ENCODE measurements at regions not wholly inside any gene's neighbourhood (a gene's known extent, or its start where the extent isn't known, plus 50 kb on each side); places are given as distances from the start of the nearest gene placed in this dataset.

DNA sequence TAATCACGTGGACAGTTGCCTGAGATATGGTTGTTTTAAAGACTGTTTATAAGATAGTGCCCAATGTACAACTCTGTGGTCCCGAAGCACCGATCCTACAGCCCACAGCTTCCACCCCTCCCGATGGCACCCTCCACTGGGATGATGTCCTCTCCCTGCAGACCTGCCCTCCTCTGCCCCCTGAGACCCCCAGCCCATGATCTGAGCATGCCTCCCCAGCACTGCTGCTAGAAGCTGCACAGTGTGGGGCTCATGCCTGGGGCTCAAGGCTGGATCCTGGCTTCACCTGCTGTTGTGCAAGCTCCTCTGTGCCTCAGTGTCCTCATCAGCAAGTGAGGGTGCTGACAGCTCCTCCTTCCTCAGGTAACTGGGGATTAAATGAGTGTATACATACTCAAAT is 254.7 kb upstream of the MKI67 start:
- DNase-seq = no peak

DNA sequence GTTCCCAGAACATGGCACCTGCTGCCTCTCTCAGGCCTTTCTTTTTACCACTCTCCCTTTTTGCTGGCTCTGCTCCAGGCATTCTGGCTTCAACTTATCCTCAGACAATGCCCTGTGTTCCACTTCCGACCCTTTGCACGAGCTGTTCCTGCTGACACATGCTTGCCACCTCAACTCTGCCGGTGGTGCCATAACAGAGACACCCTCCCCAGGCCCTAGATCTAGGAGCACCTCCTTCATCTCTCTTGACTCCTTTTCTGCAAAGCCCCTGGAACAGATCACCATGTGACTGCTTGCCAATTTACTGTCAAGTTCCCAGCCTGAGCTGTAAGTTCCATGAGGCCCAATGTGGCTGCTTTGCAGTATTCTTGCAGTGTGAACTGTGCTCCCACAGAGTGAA is 256.0 kb upstream of the MKI67 start:
- no peak for DNase-seq

DNA sequence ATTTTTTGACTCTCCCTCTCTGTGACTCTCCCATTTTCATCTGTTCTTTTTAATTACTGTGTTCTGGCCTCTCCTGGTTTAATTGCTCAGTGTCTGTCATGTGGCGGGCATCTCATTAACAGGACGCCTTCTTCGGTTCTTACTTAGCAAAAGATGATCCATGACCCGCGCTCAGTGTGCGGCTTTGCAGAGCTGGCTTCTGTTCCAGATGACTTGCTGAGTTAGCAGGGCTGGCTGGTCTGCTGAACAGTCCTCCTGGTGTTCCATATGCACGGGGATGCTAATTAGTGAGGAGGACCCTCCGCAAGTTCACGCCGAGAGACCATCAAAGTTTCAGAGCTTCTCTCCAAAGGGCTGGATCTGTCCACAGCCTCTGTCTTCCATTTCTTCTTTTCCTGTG is 258.6 kb upstream of the MKI67 start:
- DNase-seq = no peak

DNA sequence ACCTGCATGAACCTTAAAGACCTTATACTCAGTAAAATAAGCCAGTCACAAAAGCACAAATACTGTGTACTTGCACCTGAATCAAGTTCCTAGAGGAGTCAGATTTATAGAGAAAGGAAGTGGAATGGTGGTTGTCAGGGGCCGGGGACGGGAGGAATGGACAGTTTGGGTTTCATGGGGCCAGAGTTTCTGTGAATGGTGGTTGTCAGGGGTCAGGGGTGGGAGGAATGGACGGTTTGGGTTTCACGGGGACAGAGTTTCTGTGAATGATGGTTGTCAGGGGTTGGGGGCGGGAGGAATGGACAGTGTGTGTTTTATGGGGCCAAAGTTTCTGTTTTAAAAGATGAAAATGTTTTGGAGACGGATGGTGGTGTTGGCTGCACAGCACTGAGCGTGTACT is 260.0 kb upstream of the MKI67 start:
- no peak for DNase-seq

DNA sequence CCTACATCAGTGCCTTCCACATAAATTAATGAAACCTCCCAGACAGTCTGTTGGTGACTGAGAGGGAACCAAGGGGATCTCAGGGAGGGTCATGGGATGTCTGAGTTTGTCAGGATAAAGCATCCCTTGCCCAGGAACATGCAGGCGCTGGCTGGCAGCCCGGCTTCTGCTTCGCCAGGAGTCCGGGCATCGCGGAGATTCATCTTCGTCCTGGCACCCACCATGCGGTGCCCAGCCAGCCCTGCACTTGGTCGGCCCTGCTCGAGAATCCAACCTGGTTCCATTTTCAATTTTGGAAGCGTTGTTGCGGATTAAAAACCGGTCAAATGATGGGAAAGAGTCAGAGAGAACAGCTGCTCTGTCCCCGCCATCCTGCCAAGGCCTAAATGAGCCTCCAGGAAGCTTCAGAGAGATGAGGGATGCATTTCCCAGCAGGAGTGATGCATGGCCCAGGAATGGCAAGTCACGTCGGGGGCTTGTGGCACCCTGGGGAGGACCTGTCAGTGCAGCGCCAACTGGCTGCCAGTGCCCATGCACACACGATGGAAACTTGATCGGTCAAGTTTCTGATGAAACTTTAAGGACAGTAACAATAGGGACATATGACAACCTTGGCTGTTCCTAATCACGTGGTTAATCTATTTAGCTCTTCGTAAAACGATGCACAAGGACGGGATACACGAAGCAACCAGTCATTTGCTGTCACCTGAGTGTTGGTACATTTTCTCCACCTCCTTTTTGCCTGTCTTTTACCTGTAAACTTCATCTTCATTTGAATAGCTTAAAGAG is 260.8 kb upstream of the MKI67 start:
- DNase-seq = no peak

DNA sequence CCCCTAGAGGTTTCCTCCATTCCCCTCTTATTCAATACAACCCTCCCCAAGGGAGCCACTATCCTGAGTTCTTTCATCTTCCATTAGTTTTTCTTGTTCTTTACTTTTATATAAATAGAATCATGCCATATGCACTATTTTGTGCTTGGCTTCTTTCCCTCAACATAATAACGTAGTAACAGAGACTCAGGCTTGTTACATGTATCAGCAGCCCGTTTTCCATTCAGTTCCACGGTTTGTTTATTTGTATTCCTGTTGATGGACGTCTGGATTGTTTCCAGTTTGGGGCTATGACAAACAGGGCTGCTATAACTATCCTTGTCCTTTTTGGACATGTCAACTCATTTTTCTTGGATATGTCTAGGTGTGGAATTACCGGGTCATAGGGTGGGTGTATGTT is 264.4 kb upstream of the MKI67 start:
- no peak for DNase-seq

DNA sequence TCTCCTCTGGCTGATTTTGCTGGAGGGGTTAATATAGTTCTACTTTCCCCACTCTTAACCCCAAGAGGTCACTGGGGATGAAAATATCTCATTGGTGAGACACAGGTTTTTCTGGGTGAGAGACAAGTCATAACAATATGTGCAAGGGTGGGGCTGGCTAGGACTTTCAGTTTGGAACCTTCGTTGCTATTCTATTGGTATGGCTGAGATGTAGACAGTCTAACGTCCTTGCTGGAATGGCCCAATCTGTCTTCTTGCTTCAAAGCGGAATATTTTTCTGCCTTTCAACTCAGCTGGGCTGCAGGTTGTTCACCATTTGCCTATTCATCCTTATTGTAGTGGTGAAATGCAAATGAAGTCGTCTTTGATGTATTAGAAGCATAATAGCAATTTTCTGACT is 267.3 kb upstream of the MKI67 start:
- DNase-seq = no peak

DNA sequence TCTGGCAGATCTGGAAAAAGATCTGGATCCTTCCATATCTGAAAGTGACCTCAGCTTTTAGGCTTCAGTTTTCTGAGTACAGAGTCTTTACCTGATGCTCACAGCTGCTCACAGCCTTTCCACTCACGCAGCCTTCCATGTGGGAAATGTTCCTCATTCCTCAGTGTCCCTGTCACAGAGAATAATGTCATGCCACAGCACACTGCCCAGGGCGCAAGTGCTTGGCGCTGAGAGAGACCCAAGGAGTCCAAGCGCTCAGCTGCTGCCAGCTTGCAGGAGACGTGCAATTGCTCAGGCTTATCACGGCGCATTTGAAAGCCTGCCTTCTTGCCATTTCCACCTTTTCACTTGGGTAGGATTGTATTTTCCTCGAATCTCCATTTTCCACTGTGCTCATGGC is 271.9 kb upstream of the MKI67 start:
- DNase-seq = no peak

DNA sequence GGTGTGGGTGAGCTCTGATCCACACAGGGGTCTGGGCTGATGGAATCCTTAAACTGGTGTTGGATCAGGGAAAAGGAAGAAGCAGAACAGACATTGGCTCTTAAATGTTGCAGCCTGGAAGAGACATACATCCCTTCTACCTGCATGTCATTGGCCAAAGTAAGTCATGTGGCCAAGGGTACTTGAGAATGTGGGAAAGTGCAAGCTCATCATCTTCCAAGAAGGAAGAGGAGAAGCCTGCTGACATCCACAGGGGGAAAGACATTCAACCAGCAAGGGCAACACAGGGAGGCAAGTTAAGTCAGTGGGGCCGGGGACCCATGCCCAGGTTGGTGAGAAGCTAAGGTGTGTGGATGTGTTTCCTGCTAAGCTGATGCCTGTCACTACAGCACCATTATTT is 272.8 kb upstream of the MKI67 start:
- no peak for DNase-seq

DNA sequence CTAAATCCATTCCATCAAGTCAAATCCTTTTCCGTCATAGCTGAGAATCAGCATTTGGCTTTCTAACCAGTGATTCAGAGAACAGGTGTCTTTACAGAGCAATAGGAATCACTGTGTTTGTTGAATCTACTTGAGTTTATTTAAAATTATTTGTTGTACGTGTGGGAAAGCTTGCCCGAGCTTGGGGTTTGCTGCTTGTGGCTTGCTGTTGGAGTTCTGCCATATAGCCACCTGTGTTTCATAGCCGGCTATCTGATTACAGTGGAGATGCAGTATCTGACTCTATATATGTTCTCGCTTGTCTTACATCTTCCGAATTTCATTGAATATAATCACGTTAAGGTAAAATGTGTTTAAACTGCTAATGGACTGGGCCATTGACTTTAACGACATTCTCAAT is 274.3 kb upstream of the MKI67 start:
- no peak for DNase-seq

DNA sequence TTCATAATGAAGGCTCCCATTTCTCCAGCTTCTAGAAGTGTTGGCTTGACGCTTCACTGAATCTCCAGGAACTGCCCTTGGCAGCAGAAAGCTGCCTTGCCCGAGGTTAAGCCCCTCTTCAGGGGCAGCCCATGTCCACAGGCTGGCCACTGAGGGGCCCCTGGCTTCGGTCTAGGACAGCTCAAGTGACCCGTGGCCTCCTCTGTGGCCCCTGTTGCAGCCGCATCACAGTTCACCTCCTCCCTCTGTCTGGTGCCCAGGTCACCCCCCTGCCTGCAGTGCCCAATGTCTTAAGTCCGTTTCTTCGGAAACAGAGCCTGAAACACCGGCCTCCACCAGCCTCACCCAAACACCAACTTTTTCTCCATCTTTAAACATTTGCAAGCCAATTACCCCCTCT is 279.2 kb upstream of the MKI67 start:
- DNase-seq = no peak

DNA sequence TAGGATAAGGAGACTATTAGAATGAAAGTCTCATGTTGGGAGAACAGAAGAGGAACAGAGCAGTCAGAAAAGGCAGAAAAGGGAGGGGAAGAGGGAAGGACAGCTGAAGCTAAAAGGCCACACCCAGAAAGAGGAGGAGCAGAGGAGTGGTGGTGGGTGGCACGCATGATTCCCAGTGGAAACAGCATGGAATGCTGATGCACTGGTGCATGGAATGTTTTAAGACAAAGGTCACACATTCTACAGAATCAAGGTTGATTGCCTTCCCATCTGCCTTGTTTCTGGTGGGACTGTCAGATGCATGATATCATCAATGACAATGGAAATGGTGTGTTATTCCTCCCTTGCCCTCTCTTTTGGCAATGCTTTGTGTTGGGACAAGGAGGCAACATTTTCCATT is 285.4 kb upstream of the MKI67 start:
- no peak for DNase-seq

DNA sequence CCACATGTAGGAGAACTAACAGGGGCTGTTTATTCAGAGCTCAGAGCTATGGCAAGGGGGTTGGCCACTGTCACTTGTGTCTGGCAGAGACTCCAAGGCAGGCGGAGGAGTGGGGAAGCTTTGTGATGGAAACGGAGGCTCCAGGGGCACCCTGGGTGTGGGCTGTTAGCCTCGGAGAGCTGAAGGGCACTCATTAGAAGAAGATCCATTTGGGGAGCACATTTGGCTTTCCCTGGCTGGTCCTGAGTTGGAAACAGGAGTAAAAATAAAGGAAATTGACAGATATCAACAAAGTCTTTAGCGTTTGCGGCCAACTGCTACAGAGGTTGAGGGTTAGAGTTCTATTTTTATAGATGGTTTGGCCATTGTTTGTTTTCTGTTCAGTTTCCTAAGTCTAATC is 288.3 kb upstream of the MKI67 start:
- no peak for DNase-seq

DNA sequence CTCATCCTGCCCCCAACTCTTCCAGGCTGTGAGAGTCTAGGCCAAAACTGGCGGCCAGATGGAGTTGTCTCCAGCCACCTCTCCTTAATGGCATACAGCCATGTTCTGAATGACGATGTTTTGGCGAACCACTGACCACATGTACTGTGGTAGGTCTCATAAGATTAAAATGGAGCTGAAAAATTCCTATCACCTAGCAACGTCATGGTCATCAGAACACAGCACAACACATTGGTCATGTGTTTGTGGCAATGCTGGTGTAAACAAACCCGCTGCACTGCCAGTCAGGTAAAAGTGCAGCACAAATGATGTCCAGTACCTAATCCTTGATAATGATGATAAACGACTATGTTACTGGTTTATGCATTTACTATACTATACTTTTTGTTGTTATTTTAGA is 290.0 kb upstream of the MKI67 start:
- DNase-seq = no peak

DNA sequence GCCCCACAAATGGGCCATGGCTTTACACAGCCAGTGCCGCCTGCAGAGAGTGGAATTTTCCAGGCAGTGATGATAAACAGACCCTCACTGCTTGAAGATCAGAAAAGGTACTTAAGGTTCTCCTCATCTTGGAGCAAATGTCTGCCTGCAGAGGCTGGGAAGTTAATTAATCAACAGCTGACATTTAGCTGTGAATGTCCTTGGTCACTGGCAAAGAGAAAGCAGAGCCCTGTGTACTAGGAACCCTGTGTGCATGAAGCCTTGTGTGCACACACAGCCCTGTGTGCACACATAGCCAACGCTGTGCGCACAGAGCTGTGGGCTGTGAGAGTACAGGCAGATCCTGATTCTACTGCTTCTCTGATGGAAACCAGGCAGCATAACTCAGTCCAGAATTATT is 291.6 kb upstream of the MKI67 start:
- no peak for DNase-seq

DNA sequence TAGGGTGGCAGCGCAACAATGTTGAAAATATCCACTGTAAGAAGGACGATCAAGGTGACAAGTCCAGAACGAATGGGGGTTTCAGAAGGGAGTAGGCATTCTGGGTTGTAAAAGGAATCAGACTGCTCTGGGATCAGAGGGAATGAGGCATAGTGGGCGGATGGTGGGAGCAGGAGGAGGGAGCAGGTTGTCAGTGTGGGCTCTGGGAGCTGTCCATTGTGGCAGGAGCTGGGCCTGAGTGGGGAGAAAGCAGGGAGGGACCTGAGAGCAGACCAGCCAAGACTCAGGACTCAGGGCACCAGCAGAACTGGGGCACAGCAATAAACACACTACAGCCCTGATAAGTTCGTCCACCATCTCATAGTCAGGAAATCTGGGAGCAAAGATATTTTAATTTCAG is 292.6 kb upstream of the MKI67 start:
- DNase-seq = no peak

DNA sequence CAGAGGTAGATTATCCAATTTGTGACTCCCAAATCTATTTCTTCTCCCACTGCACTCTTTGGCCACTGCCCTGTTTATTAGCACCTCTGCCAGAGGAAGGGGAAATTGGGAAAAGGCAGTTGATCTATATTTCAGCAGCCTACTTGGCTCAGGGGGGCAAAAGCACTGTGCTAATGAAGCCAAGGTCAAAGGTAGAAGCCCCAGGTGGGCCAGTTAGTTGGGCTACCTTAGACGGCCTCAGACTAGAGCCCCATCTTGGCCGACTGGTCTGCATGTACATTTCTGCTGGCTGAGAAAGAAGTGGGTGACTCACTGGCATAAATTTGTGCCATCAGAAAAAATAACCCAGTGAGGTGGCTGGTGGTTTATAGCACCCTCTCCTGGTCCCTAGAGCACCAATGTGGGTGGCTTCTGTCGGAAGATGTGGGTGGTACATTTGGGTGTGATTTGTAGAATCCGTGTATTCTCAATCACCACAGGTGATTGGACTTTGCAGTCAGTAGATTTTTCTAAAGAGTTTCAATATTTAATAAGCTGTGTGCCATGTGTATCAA is 293.3 kb upstream of the MKI67 start:
- no peak for DNase-seq

DNA sequence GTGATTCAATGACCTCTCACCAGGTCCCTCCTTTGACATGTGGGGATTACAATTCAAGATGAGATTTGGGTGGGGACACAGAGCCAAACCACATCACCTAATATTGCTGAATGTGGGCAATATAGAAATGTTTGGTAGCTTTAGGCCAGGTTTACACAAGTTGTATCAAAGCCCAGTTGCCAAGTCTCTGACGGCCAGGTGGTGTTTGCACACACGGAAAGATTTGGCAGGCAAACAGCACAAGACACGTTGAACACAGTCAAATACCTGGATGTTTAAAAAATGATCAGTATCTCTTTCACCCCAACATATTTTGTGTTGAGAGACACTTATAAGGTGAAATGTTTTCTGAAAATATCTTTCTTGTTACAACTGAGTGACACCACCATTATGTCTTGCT is 294.4 kb upstream of the MKI67 start:
- no peak for DNase-seq

DNA sequence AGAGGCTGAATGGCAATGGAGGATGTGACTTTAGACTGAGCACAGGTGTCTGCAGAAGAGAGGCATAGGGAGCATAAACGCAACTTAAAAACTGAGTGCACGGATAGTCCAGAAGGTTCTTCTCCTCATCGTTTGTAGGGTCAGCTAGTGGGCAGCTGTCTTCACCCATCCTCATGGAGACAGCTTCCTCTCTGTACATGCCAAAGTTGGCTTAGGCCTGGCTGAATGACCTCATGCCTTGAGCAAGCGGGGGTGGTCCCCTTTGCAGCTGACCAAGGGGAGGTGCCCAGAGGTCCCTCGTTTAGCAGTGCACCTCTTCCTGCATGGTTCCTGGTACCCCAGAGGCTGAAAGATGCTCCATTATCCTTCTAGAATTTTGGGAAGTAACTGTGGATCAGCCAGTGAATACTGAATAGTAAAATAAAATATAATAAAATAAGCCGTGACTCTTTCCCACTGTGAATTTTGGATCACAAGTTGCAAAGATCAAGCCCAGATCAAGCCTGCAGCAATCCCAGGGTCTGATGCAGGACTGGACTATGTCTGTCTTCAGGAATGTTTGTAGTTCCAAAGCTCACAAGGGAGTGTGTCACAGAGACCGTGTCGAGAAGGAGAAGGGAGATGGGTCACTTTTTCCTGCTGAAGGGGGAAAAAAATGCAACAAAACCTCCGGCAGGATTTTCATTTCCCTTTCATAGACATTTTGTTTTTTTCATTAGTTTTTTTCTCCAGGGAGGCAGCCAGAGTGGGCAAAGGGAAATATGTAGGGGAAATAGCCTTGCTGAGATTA is 295.3 kb upstream of the MKI67 start:
- DNase-seq = no peak

DNA sequence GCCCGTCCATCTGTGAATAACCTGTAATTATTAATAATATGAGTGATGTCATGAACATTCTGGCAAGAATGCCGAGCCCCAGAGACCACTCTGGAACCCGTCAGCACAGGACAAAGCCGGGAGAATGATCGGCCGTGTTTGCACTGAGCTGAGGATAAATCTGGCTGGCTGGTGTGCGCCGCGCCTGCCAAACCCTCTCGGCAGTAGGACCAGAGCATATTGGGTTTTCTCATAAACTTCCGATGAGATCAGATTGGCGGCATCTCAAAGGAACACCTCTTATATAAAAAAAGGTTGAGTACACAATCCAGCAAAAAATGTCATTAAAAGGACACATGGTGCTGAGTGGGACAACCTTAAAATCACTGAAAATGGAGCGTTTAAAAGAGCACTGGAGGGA is 296.0 kb upstream of the MKI67 start:
- DNase-seq = no peak

DNA sequence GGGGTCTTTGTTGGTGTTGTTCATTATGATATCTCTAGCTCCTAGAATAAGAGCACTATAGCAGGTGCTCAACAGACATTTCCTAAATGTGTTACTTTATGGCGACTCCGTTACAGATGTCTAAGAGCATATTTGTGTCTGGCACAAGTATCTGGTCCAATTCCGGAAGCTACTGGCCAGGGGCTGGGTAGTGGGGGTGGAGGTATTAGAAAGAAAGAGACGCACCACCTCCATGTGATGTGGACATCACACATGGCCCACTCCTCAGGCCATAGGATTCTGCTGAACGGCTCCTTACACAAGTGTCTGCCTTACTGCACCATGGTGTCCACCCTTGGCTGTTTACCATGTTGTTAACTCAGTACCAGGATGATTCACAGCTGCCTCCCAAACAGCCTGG is 296.8 kb upstream of the MKI67 start:
- DNase-seq = no peak

DNA sequence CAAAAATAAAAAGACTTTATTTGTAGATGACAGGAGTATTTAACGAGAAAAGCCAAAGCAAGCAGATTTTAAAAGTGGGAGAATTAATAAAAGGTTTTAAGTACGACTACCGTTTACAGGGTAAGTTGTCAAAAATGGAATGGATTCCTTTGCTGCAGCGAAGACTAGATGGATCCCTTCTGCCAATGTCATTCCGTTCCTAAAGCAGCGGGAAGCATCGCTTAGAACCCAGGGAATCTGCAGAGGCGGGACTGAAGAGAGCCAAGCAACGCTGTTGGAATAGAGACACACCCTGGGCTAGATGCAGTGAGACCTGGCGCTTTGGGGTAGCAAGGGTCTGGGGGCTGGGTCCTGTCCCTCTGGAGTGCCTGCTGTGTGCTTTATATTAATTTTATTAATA is 303.1 kb upstream of the MKI67 start:
- no peak for DNase-seq

DNA sequence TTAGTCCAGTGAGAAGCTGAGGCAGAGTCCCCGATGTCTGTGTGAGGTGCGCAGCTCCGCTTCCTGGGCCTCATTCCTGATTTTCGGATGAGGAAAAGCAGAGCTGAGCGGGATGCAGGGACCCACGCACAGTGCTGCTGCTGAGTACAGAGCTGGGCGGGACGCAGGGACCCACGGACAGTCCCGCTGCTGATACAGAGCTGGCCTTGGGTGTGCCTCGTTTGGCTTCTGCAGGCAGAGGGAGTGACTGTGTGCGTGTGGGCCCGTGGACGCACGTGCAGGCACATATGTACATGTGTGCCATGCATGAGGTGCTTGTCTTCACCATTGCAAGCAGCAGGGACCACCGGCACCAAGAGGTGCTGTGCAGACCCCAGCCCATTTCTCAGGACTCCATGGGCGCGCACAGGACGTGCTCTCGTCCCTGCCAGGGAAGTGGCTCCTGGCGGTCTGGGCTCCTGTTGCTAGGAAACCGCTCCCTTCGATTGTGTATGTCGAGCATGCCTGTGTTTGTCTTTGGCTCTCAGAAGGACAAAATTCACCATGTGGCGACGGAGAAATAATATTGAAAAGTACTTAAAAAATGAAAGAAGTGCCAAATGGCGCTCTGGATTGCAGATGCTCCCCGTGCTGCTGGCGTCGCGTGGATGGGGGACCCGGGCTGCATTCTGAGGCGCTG is 303.8 kb upstream of the MKI67 start:
- no peak for DNase-seq

DNA sequence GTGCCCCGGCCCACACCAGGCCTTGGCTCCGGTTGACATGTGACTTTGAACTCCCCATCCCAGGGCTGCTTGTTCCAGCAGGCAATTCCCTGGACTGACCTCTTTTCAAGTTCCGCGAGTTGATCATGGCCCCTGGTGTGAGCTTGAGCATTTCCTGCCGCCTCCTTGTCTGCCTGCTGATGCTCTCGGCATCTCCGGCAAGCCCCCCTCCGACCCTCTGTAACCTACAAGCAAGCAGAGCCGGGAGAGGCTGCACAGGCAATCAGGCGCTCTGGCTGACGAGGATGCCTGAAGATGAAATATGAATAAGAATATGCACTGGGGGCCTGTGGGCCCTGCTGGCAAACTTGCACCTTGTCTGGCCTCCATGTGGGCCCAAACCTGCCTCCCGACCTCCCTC is 304.9 kb upstream of the MKI67 start:
- DNase-seq = no peak

Measured in CD4-positive, alpha-beta T cell treated with Interleukin-15 for 1 hour (primary cell).